ENCODE measurements at regions not wholly inside any gene's neighbourhood (a gene's known extent, or its start where the extent isn't known, plus 50 kb on each side); places are given as distances from the start of the nearest gene placed in this dataset.

GRCh38 chr2:217622205-217623060, 380.4 kb downstream of the TNS1 start:
- no peak overlapping the region for H3K4me3 ChIP-seq (ENCODE audit: low read depth, low read length)
- no peak for TF ChIP-seq CTCF (IDR thresholded peaks at IDR 0.05; ENCODE audit: low read depth, low read length)

- H3K4me3 ChIP-seq (ENCODE audit: low read depth, low read length) = no peak overlapping the region
- TF ChIP-seq CTCF (IDR thresholded peaks at IDR 0.05; ENCODE audit: low read depth, low read length) = no peak
Observed at GRCh38 chr2:217621391-217621801, 381.4 kb downstream of the TNS1 start.

- H3K4me3 ChIP-seq (ENCODE audit: low read depth, low read length) = no peak overlapping the region
- TF ChIP-seq CTCF (IDR thresholded peaks at IDR 0.05; ENCODE audit: low read depth, low read length) = no peak
Observed at GRCh38 chr2:217618744-217619143, 384.1 kb downstream of the TNS1 start.

- no peak overlapping the region for H3K4me3 ChIP-seq (ENCODE audit: low read depth, low read length)
- no peak for TF ChIP-seq CTCF (IDR thresholded peaks at IDR 0.05; ENCODE audit: low read depth, low read length)
Observed at GRCh38 chr2:217617616-217618022, 385.2 kb downstream of the TNS1 start.

- no peak for TF ChIP-seq CTCF (IDR thresholded peaks at IDR 0.05; ENCODE audit: low read depth, low read length)
- H3K4me3 ChIP-seq (ENCODE audit: low read depth, low read length) = no peak overlapping the region
Observed at GRCh38 chr2:217616936-217617335, 385.9 kb downstream of the TNS1 start.

- TF ChIP-seq CTCF (IDR thresholded peaks at IDR 0.05; ENCODE audit: low read depth, low read length) = no peak
- no peak overlapping the region for H3K4me3 ChIP-seq (ENCODE audit: low read depth, low read length)
Observed at GRCh38 chr2:217615171-217615570, 387.6 kb downstream of the TNS1 start.

GRCh38 chr2:217614498-217614897, 388.3 kb downstream of the TNS1 start:
- no peak for TF ChIP-seq CTCF (IDR thresholded peaks at IDR 0.05; ENCODE audit: low read depth, low read length)
- no peak overlapping the region for H3K4me3 ChIP-seq (ENCODE audit: low read depth, low read length)

Measured in WI38 (cell line).